KMS-11 (cell line): ENCODE measurements at regions not wholly inside any gene's neighbourhood (a gene's known extent, or its start where the extent isn't known, plus 50 kb on each side); places are given as distances from the start of the nearest gene placed in this dataset.
"Not testable (repeated sequence)": the region's sequence is repeated elsewhere in the genome, so short reads cannot be mapped to it uniquely, and the experiment has no call there.

ENCODE experiments used
- H2AFZ ChIP-seq: fragments of 200-600 bp; sonication (generic); 2 replicates; pipeline ENCODE4 v1.6.1; 2016; ENCODE audit warnings: antibody characterized with exemption, mixed run types, low read depth
- H3K27ac ChIP-seq: fragments of 200-600 bp; sonication (generic); 2 replicates; pipeline ENCODE4 v1.6.1; 2016; ENCODE audit warnings: mild to moderate bottlenecking, mixed run types
- H3K27me3 ChIP-seq: fragments of 200-600 bp; sonication (generic); 2 replicates; pipeline ENCODE4 v1.6.1; 2017; ENCODE audit warnings: mild to moderate bottlenecking, low read depth, mixed run types, moderate library complexity; ENCODE audit not compliant: insufficient read depth
- H3K36me3 ChIP-seq: fragments of 200-600 bp; sonication (generic); 2 replicates; pipeline ENCODE4 v1.6.1; 2017; ENCODE audit warnings: mild to moderate bottlenecking, mixed run types; ENCODE audit not compliant: insufficient read depth
- H3K4me1 ChIP-seq: fragments of 200-600 bp; sonication (generic); 2 replicates; pipeline ENCODE4 v1.6.1; 2016; ENCODE audit warnings: mild to moderate bottlenecking, low read depth, mixed run types; ENCODE audit not compliant: poor library complexity, severe bottlenecking
- H3K4me2 ChIP-seq: fragments of 200-600 bp; sonication (generic); 2 replicates; pipeline ENCODE4 v1.7.0; 2016; ENCODE audit warnings: mild to moderate bottlenecking, mixed run types
- H3K4me3 ChIP-seq: fragments of 200-600 bp; sonication (generic); IDR thresholded peaks from 2 replicates; pipeline ENCODE4 v1.6.1; 2017; ENCODE audit warnings: low read depth, low read length, mixed read lengths; ENCODE audit not compliant: insufficient read depth
- H3K79me2 ChIP-seq: fragments of 200-600 bp; sonication (generic); 2 replicates; pipeline ENCODE4 v1.6.1; 2016; ENCODE audit warnings: low read depth, mixed run types; ENCODE audit not compliant: insufficient read depth
- H3K9ac ChIP-seq: fragments of 200-600 bp; sonication (generic); 2 replicates; pipeline ENCODE4 v1.6.1; 2016; ENCODE audit warnings: mild to moderate bottlenecking, mixed run types
- H4K20me1 ChIP-seq: fragments of 200-600 bp; sonication (generic); 2 replicates; pipeline ENCODE4 v1.6.1; 2016; ENCODE audit warnings: mild to moderate bottlenecking, mixed run types; ENCODE audit not compliant: insufficient read depth
- CTCF ChIP-seq: fragments of 200-600 bp; sonication (generic); conservative IDR thresholded peaks from 2 replicates; pipeline ENCODE4 v1.6.1; 2017; ENCODE audit warnings: low read depth, mild to moderate bottlenecking, antibody characterized with exemption, low read length, moderate library complexity, mixed read lengths

DNA sequence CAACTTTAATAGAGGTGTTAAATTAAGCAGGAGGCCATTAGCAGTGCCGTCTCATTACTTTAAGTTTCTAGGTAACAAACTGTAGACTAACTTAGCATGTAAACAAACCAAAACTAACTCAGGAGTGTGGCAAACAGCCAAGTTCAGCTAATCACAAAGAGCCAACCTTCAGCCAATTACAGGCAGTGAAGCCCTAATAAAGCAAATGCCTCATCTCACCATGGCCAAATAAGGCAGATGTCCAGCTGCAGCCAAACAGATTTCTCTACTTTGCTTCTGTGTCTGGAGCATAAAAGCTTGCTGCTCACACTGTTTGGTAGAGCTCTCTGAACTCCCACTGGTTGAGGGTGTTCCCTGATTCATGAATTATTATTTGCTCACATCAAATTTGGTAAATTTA, 835.4 kb upstream of the GBE1 start:
- no peak overlapping the region for H3K4me2 ChIP-seq
- H3K4me1 ChIP-seq: no peaks in the 10 kb centered on the region
- TF ChIP-seq CTCF: no peak

DNA sequence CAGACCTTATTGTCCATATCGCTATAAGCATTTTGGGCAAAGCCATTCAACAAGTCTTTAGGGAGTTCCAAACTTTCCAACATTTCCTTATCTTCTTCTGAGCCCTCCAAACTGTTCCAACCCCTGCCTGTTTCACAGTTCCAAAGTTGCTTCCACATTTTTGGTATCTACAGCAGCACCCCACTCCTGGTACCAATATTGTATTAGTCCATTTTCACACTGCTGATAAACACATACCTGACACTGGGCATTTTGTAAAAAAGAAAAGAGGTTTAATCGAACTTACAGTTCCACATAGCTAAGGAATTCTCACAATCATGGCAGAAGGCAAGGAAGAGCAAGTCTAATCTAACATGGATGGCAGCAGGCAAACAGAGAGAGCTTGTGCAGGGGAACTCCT, 834.1 kb upstream of the GBE1 start:
- no peak overlapping the region for H3K4me2 ChIP-seq
- no peaks in the 10 kb centered on the region for H3K79me2 ChIP-seq
- no peaks in the 10 kb centered on the region for H3K36me3 ChIP-seq
- no peaks in the 10 kb centered on the region for H4K20me1 ChIP-seq
- H3K27me3 ChIP-seq: no peaks in the 10 kb centered on the region
- H3K4me3 ChIP-seq: no peak overlapping the region
- no peak overlapping the region for H3K9ac ChIP-seq
- no peaks in the 10 kb centered on the region for H3K4me1 ChIP-seq
- TF ChIP-seq CTCF: no peak
- H3K27ac ChIP-seq: no peak overlapping the region
- H2AFZ ChIP-seq: no peak overlapping the region

More for the DNA sequence above, 835.4 kb upstream of the GBE1 start:
- Histone ChIP-seq H4K20me1 (no peaks in the 10 kb centered on the region), H3K27ac (no peak overlapping the region), H2AFZ (no peak overlapping the region), H3K4me3 (no peak overlapping the region), H3K36me3 (no peaks in the 10 kb centered on the region), H3K27me3 (no peaks in the 10 kb centered on the region), H3K9ac (no peak overlapping the region), H3K79me2 (no peaks in the 10 kb centered on the region)

DNA sequence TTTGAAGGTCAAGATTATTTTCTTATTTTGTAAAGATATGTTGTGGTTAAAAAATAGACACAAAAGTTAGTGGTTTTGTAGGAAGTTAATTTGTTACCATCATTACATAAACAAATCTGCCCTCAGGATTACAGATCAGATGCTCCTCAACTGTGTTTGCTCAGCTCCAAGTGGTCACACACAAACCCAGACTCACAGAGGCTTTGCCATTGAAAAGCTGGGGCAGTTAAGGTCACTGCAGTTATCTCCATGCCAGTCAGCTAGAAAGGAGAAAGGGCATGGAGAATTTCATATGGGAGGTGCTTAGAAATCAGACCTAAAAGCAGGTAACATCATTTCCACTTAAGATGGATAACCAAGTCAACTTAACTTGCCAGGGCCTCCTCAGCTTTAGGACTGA, 825.7 kb upstream of the GBE1 start:
- no peak overlapping the region for H2AFZ ChIP-seq
- H3K4me2 ChIP-seq: no peak overlapping the region
- no peak overlapping the region for H3K27ac ChIP-seq
- no peak overlapping the region for H3K4me3 ChIP-seq
- no peak for TF ChIP-seq CTCF
- H3K79me2 ChIP-seq: no peaks in the 10 kb centered on the region
- no peaks in the 10 kb centered on the region for H3K27me3 ChIP-seq
- H3K4me1 ChIP-seq: no peaks in the 10 kb centered on the region
- no peaks in the 10 kb centered on the region for H4K20me1 ChIP-seq
- no peaks in the 10 kb centered on the region for H3K36me3 ChIP-seq
- H3K9ac ChIP-seq: no peak overlapping the region

DNA sequence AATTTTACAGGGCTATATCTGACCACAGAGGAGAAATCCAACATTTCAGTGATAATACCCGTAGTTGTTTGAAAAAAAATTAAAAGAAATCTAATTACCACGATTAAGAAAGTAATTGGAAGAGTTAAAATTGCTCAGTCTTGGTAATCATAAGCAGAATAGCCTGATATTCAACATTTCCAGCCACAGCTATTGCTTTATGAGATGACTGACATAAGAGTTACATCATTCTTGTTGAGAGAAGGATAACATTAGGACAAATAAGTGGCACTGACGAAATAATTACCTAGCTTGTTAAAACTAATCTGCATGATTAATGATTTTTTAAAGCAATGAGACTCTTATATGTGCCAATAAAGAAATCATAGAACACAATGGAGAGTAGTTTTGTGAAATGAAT, 825.0 kb upstream of the GBE1 start:
- Histone ChIP-seq H3K4me2 (no peak overlapping the region), H3K9ac (no peak overlapping the region), H2AFZ (no peak overlapping the region), H3K79me2 (no peaks in the 10 kb centered on the region), H3K4me3 (no peak overlapping the region), H3K27ac (no peak overlapping the region), H3K27me3 (no peaks in the 10 kb centered on the region), H3K4me1 (no peaks in the 10 kb centered on the region), H4K20me1 (no peaks in the 10 kb centered on the region), H3K36me3 (no peaks in the 10 kb centered on the region)
- TF ChIP-seq CTCF: no peak

DNA sequence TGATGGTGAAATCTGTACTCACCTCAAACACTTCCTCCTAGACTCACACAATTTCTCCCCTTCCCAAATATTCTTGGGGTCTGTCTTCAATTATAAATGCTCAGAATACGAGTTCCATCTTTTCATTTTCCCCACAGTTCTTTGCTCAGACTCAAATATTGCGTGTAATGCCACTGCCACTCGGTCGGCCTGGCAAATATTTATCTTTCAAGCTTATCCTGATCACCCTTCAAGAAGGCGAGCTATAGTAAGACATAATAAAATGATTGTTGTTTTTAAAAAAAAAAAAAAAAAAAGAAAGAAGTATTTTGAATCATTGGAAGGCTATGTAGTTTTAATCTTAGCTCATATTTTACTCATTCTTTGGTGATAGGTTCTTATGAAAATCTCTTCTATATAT, 824.6 kb upstream of the GBE1 start:
- H3K27ac ChIP-seq: not testable (repeated sequence)

GRCh38 chr3:82585591-82585990, 824.1 kb upstream of the GBE1 start:
- H3K4me1 ChIP-seq, H3K27ac ChIP-seq, H3K27me3 ChIP-seq, H3K79me2 ChIP-seq, H3K4me2 ChIP-seq, H3K36me3 ChIP-seq, H4K20me1 ChIP-seq, H3K9ac ChIP-seq, H3K4me3 ChIP-seq, H2AFZ ChIP-seq: not testable (repeated sequence)

More for the DNA sequence above, 824.6 kb upstream of the GBE1 start:
- H3K4me1 ChIP-seq, H3K4me2 ChIP-seq, H3K4me3 ChIP-seq, H3K27me3 ChIP-seq, H3K9ac ChIP-seq, H3K36me3 ChIP-seq, H3K79me2 ChIP-seq, H2AFZ ChIP-seq, H4K20me1 ChIP-seq: not testable (repeated sequence)

DNA sequence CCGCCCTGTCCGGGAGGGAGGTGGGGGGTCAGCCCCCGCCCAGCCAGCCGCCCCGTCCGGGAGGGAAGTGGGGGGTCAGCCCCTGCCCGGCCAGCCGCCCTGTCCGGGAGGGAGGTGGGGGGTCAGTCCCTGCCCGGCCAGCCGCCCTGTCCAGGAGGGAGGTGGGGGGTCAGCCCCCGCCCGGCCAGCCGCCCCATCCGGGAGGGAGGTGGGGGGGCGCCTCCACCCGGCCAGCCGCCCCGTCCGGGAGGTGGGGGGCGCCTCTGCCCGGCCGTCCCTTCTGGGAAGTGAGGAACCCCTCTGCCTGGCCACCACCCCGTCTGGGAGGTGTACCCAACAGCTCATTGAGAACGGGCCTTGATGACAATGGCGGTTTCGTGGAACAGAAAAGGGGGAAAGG, 823.4 kb upstream of the GBE1 start:
- H3K27me3 ChIP-seq, H4K20me1 ChIP-seq, H3K79me2 ChIP-seq, H3K27ac ChIP-seq, H3K9ac ChIP-seq, H3K4me1 ChIP-seq, H3K4me3 ChIP-seq, H3K36me3 ChIP-seq, H3K4me2 ChIP-seq, H2AFZ ChIP-seq: not testable (repeated sequence)

DNA sequence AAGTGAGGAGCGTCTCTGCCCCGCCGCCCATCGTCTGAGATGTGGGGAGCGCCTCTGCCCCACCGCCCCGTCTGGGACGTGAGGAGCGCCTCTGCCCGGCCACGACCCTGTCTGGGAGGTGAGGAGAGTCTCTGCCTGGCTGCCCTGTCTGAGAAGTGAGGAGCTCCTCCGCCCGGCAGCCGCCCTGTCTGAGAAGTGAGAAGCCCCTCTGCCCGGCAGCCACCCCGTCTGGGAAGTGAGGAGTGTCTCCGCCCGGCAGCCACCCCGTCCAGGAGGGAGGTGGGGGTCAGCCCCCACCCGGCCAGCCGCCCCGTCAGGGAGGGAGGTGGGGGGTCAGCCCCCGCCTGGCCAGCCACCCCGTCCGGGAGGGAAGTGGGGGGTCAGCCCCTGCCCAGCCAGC, 823.0 kb upstream of the GBE1 start:
- H3K27me3 ChIP-seq, H3K27ac ChIP-seq, H3K36me3 ChIP-seq: not testable (repeated sequence)

More for the DNA sequence above, 823.0 kb upstream of the GBE1 start:
- H3K4me2 ChIP-seq, H3K79me2 ChIP-seq, H3K4me3 ChIP-seq, H4K20me1 ChIP-seq, H2AFZ ChIP-seq, H3K4me1 ChIP-seq, H3K9ac ChIP-seq: not testable (repeated sequence)
